ENCODE measurements at regions not wholly inside any gene's neighbourhood (a gene's known extent, or its start where the extent isn't known, plus 50 kb on each side); places are given as distances from the start of the nearest gene placed in this dataset.
"Not testable (repeated sequence)": the region's sequence is repeated elsewhere in the genome, so short reads cannot be mapped to it uniquely, and the experiment has no call there.

DNA sequence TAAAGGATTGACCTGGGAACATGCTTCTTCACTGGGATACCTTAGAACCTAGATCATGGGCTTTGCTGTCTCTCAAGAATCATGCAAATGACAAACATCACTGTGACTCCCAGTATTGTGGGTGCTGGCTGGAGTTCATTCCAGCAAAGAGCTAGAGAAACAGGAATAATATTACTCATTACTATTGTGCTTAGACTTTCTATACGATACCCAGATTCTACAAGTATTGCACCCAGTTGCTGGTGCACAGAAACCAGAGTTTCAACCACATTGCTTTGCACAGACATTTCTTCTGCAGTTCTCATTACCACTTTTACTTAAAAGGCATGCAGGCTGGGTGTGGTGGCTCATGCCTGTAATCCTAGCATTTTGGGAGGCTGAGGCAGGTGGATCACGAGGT is 220.4 kb upstream of the ZNF217 start:
- DNase-seq: no peak

GRCh38 chr20:53813636-53814035 is 220.0 kb upstream of the ZNF217 start:
- DNase-seq: no peak

- DNase-seq: no peak
Measured at GRCh38 chr20:53811577-53811976, 217.9 kb upstream of the ZNF217 start.

DNA sequence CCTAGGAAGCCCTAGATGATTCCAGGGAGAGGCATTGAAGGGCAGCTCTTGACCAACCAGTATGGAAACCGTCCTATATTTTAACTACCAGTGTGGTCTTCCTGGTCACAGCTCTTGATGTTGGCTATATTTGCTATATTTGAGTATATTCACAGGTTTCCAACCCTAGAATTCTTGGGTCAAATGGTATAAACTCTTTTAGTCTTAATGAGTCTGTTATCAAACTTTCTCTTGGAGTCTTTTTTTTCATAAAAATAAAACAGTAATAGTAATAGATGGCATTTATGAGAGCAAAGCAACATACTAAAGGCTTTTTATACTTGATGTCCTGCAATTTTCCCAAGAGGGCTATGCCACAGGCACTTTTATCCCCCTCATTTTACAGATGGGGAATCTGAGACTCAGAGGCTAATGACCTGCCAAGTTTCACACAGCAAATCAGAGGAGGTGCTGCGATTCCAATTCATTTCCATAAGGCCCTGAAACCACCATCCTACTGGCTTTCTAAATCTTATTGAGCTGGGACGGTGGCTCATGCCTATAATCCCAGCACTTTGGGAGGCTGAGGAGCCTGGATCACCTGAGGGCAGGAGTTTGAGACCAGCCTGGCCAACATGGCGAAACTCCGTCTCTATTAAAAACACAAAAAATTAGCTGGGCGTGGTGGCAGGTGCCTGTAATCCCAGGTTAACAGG is 217.2 kb upstream of the ZNF217 start:
- DNase-seq: no peak

DNA sequence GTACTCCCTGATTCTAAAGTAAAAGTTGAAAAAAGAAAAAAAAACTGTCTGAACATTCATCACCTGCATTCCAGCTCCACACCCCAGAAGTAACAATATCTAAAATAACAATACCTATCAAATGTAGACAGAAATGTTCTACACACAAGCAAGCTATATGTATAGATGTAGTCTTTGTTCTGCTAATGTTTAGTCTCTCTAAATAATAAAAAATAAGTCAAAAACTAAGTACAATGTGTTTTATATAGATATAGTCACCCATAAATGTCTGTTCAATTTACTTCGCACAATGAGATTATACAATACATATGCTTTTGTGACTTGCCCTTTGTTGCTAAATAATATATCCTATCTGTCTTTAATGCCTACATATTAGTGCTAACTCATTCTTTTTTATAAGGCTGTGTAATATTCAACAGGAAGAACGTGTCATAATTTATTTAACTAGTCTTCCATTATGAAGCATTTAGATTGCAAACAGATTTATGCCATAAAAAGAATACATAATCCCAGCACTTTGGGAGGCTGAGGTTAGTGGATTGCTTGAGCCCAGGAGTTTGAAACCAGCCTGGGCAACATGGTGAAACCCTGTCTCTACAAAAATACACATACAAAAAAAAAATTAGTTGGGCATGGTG is 216.2 kb upstream of the ZNF217 start:
- DNase-seq: no peak

DNA sequence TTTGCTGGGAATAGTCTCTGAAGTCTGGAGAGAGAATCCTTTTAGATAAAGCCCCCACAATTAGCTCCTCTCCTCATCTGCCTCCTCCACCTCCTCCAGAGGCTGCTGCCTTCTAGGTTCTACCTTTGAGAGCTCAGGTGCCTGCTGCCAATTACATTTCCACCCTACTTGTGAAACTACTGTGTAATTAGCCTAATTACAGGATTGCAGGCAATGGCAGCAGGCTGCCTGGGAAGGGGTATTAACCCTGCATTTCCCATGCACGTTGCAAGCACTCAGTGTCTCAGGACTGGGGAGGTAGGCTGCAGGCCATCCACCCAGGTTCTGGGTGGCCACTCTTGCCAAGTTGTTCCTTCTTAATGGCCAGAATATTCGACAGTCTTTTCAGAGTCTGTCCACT is 215.6 kb upstream of the ZNF217 start:
- DNase-seq: peak; percentile 3

DNA sequence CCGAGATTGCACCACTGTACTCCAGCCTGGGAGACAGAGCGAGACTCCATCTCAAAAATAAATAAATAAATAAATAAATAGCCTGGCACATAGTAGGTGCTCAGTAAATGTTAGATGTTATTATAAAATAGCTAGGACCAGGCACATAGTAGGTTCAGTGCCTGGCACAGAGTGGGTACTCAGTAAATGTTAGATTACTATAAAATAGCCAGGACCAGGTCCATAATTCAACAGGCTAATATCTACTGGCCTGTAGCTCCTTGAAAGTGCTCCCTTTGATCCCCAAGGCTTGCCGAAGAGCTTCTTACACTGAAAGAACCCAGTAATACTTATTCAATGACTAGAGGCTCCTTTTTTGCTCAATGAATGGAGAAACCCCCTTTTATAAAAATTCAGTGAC is 215.1 kb upstream of the ZNF217 start:
- DNase-seq: no peak

DNA sequence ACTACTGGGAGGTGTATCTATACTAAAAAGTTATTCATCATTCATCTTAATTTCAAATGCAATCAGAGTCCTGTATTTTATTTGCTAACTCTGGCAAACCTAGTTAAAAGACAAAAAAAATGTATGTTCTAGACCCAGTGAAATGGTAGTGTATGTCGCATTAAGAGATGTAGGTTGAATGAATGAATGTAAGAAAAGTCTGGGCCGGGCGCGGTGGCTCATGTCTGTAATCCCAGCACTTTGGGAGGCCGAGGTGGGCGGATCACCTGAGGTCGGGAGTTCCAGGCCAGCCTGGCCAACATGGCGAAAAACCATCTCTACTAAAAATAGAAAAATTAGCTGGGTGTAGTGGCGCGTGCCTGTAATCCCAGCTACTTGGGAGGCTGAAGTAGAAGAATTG is 214.7 kb upstream of the ZNF217 start:
- DNase-seq: not testable (repeated sequence)

- no peak for DNase-seq
Measured at GRCh38 chr20:53806683-53807401, 213.2 kb upstream of the ZNF217 start.

DNA sequence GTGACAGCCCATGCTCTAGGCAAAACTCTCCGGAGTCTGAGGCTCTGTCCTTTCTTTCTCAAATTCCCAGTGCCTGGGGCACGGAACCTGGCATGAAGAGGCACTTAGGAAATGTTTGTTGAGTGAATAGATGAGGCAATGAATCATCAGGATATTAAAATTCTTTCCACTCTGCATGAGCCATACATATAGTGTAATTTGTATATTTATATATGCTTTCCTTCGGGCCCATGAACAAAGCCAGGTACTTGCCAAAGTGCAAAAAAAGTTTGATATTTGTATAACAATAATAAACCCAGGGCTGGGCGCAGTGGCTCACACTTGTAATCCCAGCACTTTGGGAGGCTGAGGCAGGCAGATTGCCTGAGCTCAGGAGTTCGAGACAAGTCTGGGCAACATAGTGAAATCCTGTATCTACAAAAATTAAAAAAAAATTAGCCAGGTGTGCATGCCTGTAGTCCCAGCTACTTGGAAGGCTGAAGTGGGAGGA is 212.3 kb upstream of the ZNF217 start:
- DNase-seq: no peak

- no peak for DNase-seq
Measured at GRCh38 chr20:53804920-53805894, 211.6 kb upstream of the ZNF217 start.

- DNase-seq: not testable (repeated sequence)
Measured at GRCh38 chr20:53804308-53804707, 210.7 kb upstream of the ZNF217 start.

DNA sequence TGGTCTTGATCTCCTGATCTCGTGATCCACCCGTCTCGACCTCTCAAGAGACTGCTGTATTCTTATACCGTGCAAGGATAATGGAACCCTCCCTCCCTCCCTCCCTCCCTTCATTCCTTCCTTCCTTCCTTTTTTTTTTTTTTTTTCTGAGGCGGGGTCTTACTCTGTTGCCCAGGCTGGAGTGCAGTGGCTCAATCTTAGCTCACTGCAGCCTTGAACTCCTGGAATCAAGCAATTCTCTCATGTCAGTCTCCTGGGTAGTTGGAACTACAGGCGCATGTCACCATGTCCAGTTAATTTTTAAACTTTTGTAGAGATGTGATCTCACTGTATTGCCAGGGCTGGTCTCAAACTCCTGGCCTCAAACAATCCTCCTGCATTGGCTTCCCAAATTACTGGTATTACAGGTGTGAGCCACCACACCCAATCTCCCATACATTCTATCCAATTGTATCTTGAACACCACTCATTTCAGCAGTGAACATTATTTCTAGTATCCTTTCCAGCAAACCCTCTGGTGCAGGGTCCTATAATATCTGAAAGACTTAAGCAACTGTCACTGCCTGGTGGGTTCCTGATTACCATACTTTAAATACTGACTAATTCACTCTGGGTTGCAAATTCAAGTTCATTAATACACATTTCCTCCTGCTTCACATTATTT is 210.0 kb upstream of the ZNF217 start:
- no peak for DNase-seq

- DNase-seq: no peak
Measured at GRCh38 chr20:53801609-53802370, 208.2 kb upstream of the ZNF217 start.

DNA sequence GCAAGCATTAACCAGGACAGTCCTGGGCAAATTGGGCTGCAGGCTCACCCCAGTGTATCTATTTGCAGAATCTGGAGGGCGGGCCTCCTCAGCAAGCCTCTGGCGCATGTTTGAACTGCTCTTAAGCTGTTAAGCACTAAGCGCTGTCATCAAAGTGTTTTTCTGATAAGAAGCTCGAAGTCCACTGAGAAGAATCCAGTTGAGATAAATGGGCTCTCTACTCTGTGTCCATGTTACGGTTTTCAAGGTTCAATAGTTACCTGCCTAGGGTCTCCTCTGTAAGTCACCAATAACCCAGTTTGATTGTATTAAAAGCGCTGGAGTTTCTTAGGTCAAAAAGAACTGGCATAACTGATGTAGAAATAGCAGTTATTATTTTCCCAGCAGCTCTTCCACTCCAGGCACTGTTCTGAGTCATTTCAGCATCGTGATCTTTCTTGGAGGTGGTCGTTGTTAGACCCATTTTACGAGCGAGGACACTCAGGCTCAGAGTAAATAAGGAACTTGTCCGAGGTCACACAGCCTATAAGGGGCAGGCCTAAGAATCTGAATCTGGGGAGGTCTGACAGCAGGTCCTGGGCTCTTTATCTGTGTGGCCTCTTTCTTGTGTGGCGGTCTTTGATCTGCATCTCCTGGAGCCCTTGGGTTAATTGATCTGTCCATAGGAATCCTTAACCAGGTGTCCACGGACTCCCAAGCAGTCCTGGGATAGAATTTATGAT is 207.4 kb upstream of the ZNF217 start:
- DNase-seq: no peak

DNA sequence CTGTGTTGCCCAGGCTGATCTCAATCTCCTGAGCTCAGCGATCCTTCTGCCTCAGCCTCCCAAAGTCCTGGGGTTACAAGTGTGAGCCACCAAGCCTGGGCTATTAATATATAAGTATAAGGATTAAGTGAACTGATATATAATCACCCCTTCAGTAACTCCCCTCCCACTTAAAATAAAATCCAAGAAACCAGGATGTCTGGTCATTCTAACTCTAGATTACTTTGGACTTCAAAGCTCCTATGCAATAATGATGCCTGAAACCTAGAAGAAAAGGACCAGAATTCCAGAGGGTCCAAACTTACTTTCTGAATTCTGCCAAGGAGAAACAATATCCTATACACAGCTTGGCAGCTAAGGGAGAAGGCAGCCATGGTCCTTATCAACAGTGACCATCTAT is 206.8 kb upstream of the ZNF217 start:
- no peak for DNase-seq

- DNase-seq: no peak
Measured at GRCh38 chr20:53797085-53797484, 203.4 kb upstream of the ZNF217 start.

DNA sequence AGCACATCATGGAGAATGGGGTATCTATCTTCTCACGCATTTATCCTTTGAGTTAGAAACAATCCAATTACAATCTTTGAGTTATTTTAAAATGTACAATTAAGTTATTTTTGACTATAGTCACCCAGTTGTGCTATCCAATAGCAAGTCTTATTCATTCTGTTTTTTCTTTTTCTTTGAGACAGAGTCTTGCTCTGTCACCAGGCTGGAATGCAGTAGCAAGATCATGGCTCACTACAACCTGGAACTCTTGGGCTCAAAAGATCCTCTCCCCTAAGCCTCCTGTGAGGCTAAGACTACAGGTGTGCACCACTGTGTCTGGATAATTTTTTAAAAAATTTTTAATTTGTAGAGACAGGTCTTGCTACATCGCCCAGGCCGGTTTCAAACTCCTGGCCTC is 201.5 kb upstream of the ZNF217 start:
- DNase-seq: no peak

DNA sequence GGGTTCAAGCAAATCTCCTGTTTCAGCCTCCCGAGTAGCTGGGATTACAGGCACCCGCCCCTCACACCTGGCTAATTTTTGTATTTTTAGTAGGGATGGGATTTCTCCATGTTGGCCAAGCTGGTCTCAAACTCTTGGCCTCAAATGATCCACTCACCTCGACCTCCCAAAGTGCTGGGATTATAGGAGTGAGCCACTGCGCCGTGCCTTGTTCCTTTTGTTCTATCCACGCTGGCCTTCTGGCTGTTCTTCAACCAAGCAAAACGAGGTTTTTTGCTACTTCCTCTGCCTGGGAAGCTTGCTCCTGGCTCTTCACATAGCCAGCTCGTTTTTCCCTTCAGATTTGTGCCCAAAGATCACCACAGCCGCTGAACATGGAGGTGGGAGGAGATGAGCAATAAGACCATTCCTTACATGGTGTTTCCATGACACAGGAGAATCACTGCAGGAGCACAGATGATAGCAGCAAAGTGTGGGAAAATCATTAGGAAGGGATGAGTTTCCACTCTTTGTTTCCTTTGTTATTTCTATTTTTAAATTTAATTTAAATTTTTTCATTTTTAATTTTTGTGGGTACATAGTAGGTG is 201.0 kb upstream of the ZNF217 start:
- no peak for DNase-seq

GRCh38 chr20:53793783-53794383 is 200.2 kb upstream of the ZNF217 start:
- DNase-seq: no peak
